ENCODE measurements at regions not wholly inside any gene's neighbourhood (a gene's known extent, or its start where the extent isn't known, plus 50 kb on each side); places are given as distances from the start of the nearest gene placed in this dataset.
"Not testable (repeated sequence)": the region's sequence is repeated elsewhere in the genome, so short reads cannot be mapped to it uniquely, and the experiment has no call there.

DNA sequence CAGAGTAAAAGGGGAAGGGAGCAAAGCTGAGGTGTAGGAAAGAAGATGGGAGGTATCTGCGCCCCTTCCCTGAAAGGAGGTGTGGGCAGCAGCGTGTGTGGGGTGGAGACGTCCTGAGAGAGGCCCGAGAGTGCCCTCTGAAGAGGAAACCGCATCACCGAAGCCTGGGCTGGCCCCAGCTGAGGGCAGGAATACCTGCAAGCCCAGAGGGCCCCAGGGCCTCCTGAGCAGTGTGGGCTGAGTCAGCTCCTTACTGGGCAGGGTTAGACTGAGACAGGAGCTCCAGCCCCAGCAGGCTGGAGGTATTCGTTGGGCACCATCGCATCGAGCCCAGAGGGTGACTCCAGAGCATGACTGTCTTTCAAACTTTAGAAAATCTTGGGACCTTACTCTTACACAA lies 534.0 kb upstream of the B3GAT1 start:
- no peak for TF ChIP-seq POLR2A (IDR thresholded peaks at IDR 0.05)
- TF ChIP-seq, protein P1, sequence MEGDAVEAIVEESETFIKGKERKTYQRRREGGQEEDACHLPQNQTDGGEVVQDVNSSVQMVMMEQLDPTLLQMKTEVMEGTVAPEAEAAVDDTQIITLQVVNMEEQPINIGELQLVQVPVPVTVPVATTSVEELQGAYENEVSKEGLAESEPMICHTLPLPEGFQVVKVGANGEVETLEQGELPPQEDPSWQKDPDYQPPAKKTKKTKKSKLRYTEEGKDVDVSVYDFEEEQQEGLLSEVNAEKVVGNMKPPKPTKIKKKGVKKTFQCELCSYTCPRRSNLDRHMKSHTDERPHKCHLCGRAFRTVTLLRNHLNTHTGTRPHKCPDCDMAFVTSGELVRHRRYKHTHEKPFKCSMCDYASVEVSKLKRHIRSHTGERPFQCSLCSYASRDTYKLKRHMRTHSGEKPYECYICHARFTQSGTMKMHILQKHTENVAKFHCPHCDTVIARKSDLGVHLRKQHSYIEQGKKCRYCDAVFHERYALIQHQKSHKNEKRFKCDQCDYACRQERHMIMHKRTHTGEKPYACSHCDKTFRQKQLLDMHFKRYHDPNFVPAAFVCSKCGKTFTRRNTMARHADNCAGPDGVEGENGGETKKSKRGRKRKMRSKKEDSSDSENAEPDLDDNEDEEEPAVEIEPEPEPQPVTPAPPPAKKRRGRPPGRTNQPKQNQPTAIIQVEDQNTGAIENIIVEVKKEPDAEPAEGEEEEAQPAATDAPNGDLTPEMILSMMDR (IDR thresholded peaks at IDR 0.05): no peak
- H3K27me3 ChIP-seq: no peaks in the 10 kb centered on the region
- H3K4me1 ChIP-seq: no peaks in the 10 kb centered on the region
- intact Hi-C loops (cut with DNase I): no loop called here
- no peak overlapping the region for H3K27ac ChIP-seq
- no peaks in the 10 kb centered on the region for H3K36me3 ChIP-seq
- ATAC-seq (peak in 1 of 4 donors; percentile 28), DNase-seq (no peak)
- no peak overlapping the region for H3K4me3 ChIP-seq
- WGBS (ENCODE audit: insufficient coverage, low coverage, low lambda C conversion rate, missing lambda C conversion rate): 44% methylated on average over 1 of the region's 9 CpGs
- no peaks in the 10 kb centered on the region for H3K9me3 ChIP-seq

DNA sequence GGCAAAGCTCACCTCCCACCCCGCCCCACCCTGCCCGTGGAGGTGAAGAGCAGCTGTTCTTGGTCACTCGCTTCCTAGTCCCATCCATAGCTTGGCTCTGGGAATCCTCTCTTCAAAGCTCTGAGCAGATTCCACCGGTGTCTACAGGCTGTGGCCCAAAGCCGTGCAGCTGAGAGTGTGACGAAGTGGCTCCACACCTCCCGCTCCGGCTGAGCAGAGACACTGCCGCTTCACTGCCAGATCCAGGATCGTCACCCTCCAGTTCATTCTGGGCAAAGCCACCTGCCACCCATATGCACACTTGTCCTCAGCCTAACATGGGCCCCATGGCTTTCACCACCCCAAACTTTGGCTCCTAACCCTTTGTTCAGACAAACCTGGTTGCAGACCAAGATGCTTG lies 532.9 kb upstream of the B3GAT1 start:
- no peaks in the 10 kb centered on the region for H3K4me1 ChIP-seq
- H3K36me3 ChIP-seq: no peaks in the 10 kb centered on the region
- intact Hi-C loops (cut with DNase I): no loop called here
- WGBS (ENCODE audit: insufficient coverage, low coverage, low lambda C conversion rate, missing lambda C conversion rate): 95% methylated on average over 5 of the region's 10 CpGs
- no peaks in the 10 kb centered on the region for H3K27me3 ChIP-seq
- H3K27ac ChIP-seq: no peak overlapping the region
- H3K9me3 ChIP-seq: no peaks in the 10 kb centered on the region
- no peak for ATAC-seq
- H3K4me3 ChIP-seq: no peak overlapping the region
- TF ChIP-seq POLR2A (IDR thresholded peaks at IDR 0.05): no peak
- TF ChIP-seq, protein P1 (IDR thresholded peaks at IDR 0.05): no peak
- no peak for DNase-seq

DNA sequence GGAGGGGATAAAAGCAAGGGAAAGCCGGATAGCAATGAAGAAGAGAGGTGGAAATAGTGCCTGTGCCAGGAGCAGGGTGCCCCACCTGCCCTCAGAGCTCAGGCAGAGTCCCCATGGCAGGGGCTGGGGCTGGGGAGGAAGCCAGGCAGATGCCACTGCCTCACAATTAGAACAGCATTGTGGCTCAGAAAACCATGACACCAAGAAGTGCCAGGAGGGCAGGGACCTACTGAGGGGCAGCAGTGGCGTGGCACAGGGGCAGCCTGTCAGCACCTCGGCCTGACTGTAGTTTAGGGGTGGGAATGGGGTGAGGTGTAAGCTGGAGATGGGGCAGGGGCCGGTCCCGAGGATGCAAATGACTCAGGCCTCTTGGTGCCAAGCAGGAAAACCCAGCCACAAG lies 532.1 kb upstream of the B3GAT1 start:
- WGBS (ENCODE audit: insufficient coverage, low coverage, low lambda C conversion rate, missing lambda C conversion rate): 20% methylated on average over 1 of the region's 5 CpGs
- ATAC-seq: no peak
- TF ChIP-seq, protein P1 (IDR thresholded peaks at IDR 0.05): no peak
- TF ChIP-seq POLR2A (IDR thresholded peaks at IDR 0.05): no peak

DNA sequence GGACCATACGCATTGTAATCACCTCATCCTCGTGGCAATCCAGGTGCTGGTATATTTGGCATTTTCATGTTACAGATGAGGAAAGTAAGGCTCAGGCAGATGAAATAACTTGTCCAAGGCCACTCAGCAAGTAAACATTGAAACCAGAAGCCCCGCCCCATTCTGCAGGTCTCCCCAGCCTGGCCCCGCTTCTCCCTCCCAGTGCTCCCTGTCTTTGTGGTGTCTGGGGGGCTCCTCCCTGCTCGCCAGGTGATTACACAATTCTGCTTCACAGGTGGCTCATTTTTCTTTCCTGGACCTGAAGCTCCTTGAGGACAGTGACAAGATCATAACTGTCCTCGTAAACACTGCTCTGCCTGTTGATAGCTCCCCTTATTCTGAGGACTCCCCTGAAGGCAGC lies 531.5 kb upstream of the B3GAT1 start:
- intact Hi-C loops (cut with DNase I): no loop called here
- no peak for DNase-seq
- Histone ChIP-seq H3K4me1 (no peaks in the 10 kb centered on the region), H3K27me3 (no peaks in the 10 kb centered on the region), H3K4me3 (no peak overlapping the region), H3K27ac (no peak overlapping the region), H3K36me3 (no peaks in the 10 kb centered on the region), H3K9me3 (no peaks in the 10 kb centered on the region)
- WGBS (ENCODE audit: insufficient coverage, low coverage, low lambda C conversion rate, missing lambda C conversion rate): 96% methylated on average over 3 of the region's 6 CpGs
- ATAC-seq: no peak
- TF ChIP-seq, protein P1 (IDR thresholded peaks at IDR 0.05): no peak
- no peak for TF ChIP-seq POLR2A (IDR thresholded peaks at IDR 0.05)

More for the DNA sequence above, 532.1 kb upstream of the B3GAT1 start:
- H3K27ac ChIP-seq: no peak overlapping the region
- H3K9me3 ChIP-seq: no peaks in the 10 kb centered on the region
- H3K4me1 ChIP-seq: no peaks in the 10 kb centered on the region
- H3K4me3 ChIP-seq: no peak overlapping the region
- intact Hi-C loops (cut with DNase I): no loop called here
- H3K36me3 ChIP-seq: no peaks in the 10 kb centered on the region
- H3K27me3 ChIP-seq: no peaks in the 10 kb centered on the region
- DNase-seq: no peak

DNA sequence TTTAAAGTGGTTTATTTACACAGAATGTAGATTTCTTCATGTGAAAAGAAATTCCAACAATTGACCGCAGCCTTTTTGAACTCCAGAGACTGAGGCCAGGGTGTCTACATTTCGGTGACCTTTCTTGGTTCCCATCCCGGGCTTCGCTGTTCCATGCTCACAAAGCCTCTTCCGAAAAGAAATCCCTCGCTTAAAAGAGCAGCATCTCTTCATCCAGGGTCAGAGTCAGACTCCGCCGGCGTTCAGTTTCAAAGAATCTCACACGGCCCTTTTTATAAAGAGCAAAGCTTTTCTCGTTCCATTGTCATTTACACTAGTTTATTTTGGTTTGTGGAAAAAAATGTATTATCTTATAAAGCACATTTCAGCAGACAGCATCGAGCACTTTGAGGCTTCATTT lies 530.6 kb upstream of the B3GAT1 start:
- intact Hi-C loops (cut with DNase I): no loop called here
- Histone ChIP-seq H3K27ac (no peak overlapping the region), H3K27me3 (no peaks in the 10 kb centered on the region), H3K36me3 (no peaks in the 10 kb centered on the region), H3K4me3 (no peak overlapping the region), H3K9me3 (no peaks in the 10 kb centered on the region), H3K4me1 (no peaks in the 10 kb centered on the region)
- DNase-seq (no peak), ATAC-seq (no peak)
- TF ChIP-seq POLR2A (IDR thresholded peaks at IDR 0.05): no peak
- TF ChIP-seq, protein P1 (IDR thresholded peaks at IDR 0.05): no peak
- WGBS (ENCODE audit: insufficient coverage, low coverage, low lambda C conversion rate, missing lambda C conversion rate): 65% methylated on average over 12 of the region's 12 CpGs

DNA sequence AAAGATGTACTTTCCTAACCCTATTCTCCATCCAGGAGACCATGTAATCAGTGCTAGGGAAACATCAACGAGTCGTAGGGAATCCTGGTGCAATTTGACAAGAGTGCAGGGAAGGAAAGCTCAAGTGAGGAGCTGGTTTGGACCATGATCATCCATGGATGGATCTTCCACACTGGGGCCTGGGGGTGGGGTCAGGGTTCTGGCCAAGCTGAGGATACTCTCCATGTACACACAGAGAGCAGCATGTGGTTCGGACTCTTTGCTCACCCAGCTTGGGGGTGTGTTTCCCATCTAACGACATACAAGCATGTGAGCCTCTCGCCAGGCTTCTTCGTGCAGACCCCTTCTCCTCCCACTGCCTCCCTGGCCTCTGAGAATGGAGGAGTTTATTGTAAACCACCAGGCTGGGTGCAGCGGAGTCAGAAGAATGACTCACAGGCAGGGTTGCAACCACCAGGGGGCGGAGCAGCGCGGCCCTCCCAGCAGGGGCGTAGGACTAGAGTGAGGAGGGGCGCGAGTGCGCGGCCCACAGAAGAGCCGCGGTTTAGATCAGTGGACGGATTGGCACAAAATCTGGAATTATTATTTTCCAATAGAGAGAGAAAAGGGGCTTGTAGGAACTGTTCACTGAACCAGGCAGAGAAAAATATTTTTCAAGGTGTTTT lies 530.0 kb upstream of the B3GAT1 start:
- H3K4me3 ChIP-seq; intact Hi-C loops (cut with DNase I); H3K36me3 ChIP-seq; H3K27ac ChIP-seq; ATAC-seq; H3K27me3 ChIP-seq; DNase-seq; H3K9me3 ChIP-seq; H3K4me1 ChIP-seq: not testable (repeated sequence)
- WGBS (ENCODE audit: insufficient coverage, low coverage, low lambda C conversion rate, missing lambda C conversion rate): 42% methylated on average over 8 of the region's 18 CpGs

All from right lobe of liver (tissue), 6 donors.